Spleen (tissue), 7 donors: ENCODE measurements at regions not wholly inside any gene's neighbourhood (a gene's known extent, or its start where the extent isn't known, plus 50 kb on each side); places are given as distances from the start of the nearest gene placed in this dataset.

Experiments
- POLR2A ChIP-seq, 3 donors: fragments of 450-650 bp; IDR thresholded peaks; one replicate each; pipeline ENCODE4 v1.5.1; 2017; ENCODE audit warnings: antibody characterized with exemption in 3 of 3, mild to moderate bottlenecking in 1 of 3
- TF ChIP-seq, protein P1 (sequence below), 11 experiments: fragments of 200-600 bp in 7 of 11; fragments of 450-650 bp in 4 of 11; sonication (generic) in 4 of 11; IDR thresholded peaks in 8 of 11; conservative IDR thresholded peaks in 3 of 11; 1 replicate in 7 of 11; 2 replicates in 4 of 11; pipeline versions ENCODE4 v1.4.0 to v1.8.0; 2016 to 2021; ENCODE audit warnings: antibody characterized with exemption in 11 of 11, inconsistent platforms in 4 of 11, mild to moderate bottlenecking in 1 of 11
- donor health status: DM: no; HTN: no; CAD: no; lungs with moderate emphysema.
- donor health status: DM: no; HTN: no; CAD: no.
- donor health status: DM: no; HTN: no; CAD: no.

- TF ChIP-seq, protein P1, sequence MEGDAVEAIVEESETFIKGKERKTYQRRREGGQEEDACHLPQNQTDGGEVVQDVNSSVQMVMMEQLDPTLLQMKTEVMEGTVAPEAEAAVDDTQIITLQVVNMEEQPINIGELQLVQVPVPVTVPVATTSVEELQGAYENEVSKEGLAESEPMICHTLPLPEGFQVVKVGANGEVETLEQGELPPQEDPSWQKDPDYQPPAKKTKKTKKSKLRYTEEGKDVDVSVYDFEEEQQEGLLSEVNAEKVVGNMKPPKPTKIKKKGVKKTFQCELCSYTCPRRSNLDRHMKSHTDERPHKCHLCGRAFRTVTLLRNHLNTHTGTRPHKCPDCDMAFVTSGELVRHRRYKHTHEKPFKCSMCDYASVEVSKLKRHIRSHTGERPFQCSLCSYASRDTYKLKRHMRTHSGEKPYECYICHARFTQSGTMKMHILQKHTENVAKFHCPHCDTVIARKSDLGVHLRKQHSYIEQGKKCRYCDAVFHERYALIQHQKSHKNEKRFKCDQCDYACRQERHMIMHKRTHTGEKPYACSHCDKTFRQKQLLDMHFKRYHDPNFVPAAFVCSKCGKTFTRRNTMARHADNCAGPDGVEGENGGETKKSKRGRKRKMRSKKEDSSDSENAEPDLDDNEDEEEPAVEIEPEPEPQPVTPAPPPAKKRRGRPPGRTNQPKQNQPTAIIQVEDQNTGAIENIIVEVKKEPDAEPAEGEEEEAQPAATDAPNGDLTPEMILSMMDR (IDR thresholded peaks at IDR 0.05 in 8 of 11, conservative IDR thresholded peaks at IDR 0.05 in 3 of 11): no peak
- TF ChIP-seq POLR2A (IDR thresholded peaks at IDR 0.05): no peak
Measured at GRCh38 chr3:147132168-147132567, 274.2 kb downstream of the ZIC4 start.
